OCI-M1 (cell line): ENCODE measurements at regions not wholly inside any gene's neighbourhood (a gene's known extent, or its start where the extent isn't known, plus 50 kb on each side); places are given as distances from the start of the nearest gene placed in this dataset.
"Not testable (repeated sequence)": the region's sequence is repeated elsewhere in the genome, so short reads cannot be mapped to it uniquely, and the experiment has no call there.

Experiments used
- DNase-seq: peaks from one replicate; lab custom pipeline; 2025; lab: John Stamatoyannopoulos, UW

DNA sequence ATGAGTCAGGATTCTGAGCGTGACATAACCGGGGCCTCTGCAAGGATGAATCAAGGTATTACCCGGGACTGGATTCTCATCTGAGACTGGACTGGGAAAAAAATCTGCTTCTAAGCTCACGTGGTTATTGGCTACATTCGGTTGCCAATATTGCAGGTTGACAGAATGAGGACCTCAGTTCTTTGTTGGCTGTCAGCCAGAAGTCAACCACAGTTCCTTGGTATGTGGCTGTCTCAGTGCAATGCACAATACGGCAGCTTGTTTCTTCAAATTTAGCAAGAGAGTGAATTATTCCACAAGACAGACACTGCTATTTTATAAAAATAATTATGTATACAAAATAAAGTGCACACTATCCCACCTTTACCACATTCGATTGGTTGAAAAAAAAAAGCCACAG lies 424.2 kb downstream of the KLHL4 start:
- DNase-seq = peak; percentile 74

DNA sequence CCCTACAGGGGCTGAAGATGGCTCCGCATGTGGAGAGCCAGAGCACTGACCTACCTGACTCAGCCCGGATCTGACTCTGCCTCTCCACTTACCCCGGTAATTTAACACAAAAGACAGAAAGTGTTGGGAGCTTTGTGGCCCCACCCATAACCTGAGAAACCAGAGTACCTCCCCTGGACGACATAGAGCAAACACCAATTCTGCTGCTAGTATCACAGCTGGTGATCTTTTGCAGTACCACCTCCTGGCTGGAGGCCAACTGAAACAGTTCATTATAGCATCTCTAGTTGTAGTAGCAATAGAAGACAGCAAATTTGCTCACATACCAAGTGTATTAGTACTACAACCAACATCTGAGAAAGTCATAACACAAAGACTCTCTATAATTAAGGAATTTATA lies 443.9 kb downstream of the KLHL4 start:
- no peak for DNase-seq

DNA sequence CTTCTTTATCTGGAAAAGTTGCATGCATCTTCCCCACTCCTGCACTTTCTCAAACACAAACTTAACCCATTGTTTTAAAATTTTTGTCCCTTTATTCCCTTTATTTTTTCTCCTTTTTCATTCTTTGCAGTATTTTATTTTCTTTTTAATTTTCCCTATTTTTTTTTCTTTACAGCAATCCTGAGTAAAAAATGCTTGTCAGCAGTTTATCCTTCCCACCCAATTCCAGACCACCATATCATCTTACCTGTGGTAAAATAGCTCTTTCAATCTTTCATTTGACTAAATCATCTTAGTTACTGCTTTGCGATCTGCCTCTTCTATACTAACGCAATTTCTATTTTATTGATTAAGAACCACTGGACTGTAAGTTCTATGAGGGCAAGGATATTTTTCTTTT lies 450.5 kb downstream of the KLHL4 start:
- DNase-seq = no peak

DNA sequence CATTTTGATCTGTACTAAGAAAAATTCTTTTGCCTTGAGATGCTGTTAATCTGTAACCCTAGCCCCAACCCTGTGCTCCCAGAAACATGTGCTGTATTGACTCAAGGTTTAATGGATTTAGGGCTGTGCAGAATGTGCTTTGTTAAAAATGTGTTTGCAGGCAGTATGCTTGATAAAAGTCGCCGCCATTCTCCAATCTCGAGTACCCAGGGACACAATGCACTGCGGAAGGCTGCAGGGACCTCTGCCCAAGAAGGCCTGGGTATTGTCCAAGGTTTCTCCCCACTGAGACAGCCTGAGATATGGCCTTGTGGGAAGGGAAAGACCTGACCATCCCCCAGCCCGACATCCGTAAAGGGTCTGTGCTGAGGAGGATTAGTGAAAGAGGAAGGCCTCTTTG lies 454.5 kb downstream of the KLHL4 start:
- DNase-seq = peak; percentile 55

DNA sequence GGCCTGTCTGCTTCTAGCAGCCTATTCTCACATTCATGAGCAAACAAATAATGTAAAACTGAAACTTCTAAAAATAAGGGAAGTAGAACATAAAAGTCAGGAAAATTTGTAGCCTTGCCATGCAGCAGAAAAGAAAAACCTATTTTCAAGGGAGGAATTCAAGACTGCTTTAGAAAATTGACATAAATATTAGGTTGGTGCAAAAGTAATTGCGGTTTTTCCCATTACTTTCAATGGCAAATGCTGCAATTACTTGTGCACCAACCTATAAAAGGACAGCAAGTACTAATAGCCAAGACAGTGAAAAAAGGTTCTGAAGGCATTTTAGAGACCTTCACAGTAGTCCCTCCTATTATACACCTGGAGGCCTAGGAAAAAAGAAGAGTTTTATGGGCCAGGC lies 457.8 kb downstream of the KLHL4 start:
- DNase-seq = peak; percentile 6

DNA sequence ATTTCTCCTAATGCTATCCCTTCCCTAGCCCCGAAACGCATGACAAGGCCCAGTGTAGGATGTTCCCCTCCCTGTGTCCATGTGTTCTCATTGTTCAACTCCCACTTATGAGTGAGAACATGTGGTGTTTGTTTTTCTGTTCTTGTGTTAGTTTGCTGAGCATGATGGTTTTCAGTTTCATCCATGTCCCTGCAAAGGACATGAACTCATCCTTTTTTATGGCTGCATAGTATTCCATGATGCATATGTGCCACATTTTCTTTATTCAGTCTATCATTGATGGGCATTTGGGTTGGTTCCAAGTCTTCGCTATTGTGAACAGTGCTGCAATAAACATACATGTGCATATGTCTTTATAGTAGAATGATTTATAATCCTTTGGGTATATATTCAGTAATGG lies 490.3 kb downstream of the KLHL4 start:
- DNase-seq = not testable (repeated sequence)

DNA sequence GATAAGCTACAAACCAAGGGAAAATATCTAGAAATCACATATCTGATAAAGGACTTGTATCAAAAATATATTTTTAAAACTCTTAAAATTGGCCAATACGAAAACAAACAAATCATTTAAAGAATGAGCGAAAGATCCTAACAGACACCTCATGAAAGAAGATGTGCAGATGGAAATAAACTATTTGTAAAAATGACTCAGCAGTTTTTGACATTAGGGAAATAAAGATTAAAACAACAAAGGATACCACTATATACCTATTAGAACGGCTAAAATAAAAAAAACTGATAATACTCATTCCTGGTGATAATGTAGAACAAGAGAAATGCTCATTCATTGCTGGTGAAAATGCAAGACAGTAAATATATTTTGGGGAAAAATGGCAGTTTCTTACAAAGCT lies 506.4 kb downstream of the KLHL4 start:
- no peak for DNase-seq

DNA sequence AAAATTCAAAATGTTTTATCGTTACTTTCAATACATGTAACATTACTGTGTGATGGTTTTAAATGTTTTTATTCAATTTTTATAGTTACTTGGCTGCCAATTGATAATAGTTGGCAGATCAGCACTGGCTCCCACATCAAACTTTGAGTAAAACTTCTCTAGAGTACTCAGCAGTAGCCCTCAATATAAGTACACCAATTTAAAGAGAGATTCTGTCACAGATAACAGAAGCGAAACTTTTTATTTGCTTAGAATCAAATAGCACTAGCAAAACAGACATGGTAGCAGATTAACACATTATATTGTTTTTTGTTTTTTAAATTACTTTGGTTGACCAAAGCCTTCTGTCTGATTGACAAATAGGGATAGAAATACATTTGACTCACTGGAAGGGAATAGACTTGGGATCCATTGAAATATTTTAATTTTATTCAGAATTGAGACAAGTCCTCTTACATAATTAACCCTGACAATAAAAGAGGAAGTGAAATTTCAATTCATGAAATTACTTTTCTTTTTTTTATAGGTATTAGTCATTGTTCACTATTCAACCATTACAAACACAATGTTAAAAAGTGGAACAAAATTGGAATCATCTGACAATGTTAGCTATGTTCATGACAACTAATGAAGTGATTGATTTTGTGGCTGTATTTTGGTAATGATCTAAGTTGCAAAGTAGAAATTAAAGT lies 554.9 kb downstream of the KLHL4 start:
- no peak for DNase-seq

DNA sequence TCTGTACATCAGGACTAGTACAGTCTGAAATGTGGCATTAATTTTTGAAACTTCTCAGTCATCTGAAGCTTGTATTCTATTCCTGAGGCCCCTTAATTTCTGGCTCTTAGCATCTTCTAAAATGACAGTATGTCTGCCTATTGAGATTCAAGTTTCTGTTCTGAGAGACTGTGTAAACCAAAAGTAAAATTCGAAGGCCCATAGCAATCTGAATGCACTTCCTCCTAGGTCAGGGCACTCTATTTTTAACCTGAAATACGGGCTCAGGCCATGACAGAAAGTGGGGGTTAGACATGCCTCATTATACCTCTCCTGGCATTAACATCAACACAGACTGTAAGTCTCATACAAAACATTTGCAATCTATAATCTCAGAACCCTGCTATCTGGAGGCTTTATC lies 584.4 kb downstream of the KLHL4 start:
- peak; percentile 23 for DNase-seq

DNA sequence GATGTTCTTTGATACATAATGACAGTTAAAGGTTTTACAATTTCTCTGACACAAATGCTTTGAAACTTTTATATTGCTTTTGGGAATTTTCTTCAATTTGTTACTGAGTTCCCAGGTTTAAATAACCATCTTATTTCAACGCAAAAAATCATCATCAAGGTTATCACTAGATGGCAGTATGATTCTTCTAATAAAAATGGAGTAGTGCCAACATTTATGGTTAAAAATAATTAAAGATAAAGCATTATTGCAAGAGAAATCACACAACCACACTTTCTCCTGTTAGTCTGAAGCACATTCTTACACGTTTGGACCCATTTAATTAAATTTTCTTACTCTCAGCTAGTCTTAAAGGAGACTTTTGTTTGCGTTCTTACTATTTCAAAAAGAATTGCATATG lies 611.3 kb upstream of the CPXCR1 start:
- DNase-seq = peak; percentile 48

DNA sequence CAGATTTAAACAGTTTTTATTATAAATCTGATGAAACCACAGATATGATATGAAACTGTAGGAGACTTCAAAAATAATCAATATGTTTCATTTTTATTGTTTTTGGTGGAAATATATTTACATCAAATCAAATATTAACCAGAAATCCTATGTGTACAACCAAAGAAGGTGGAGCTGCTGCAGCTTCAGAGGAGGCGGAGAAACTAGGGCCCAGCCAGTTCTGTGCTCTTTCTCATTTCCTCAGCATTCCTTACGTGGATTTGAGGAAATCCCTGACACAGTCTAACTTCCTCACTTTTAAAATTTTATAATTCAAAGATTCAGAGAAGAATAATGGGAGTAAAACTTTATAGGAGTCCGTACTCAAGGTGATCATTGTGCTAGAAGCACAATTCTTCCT lies 610.7 kb upstream of the CPXCR1 start:
- DNase-seq = no peak

DNA sequence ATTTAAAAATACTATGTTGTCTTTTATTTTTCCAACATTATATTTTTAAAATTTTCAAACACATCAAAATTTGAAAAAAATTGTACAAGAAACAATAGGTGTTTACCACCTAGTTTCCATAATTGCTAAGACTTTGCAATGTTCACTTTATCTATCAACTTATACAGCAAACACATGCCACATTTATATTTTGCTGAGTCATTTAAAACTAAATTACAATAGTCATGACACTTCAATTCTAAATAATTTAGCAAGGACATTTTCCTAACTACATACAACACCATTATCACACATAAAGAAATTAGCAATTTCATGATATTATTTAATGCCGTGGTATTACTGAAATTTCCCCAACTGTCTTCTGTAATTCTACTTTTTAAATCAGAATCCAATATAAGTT lies 600.4 kb upstream of the CPXCR1 start:
- DNase-seq = peak; percentile 3

DNA sequence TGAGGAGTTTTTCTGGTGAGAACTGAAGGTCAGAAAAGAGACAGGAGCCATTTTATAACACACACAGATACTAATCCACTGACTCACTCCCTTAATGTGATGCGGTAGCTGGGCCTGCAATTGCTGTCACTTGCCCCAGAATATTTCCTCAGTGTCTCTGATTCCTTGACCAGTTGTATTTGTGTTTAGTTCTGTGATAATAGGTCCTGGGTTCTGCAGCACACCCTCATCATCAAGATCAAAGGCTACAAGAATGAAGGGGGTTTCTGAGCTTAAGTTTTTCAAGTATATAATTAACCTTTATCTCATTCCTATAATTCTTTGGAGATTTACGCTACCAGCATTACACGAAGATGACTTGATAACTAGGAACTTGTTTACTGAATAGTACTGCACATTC lies 576.5 kb upstream of the CPXCR1 start:
- DNase-seq = no peak

DNA sequence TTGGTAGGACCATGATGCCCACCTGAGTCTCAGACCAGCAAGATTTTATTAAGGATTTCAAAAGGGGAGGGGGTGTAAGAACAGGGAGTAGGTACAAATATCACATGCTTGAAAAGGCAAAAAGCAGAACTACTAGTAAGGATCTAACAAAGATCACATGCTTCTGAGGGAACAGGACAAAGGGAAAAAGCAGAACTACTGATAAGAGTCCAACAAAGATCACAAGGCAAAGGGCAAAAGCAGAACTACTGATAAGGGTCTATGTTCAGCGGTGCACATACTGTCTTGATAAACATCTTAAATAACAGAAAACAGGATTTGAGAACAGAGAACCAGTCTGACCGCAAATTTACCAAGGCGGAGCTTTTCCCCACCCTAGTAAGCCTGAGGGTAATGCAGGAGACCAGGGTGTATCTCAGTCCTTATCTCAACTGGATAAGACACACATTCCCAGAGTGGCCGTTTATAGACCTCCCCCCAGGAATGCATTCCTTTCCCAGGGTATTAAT lies 573.0 kb upstream of the CPXCR1 start:
- peak; percentile 73 for DNase-seq

DNA sequence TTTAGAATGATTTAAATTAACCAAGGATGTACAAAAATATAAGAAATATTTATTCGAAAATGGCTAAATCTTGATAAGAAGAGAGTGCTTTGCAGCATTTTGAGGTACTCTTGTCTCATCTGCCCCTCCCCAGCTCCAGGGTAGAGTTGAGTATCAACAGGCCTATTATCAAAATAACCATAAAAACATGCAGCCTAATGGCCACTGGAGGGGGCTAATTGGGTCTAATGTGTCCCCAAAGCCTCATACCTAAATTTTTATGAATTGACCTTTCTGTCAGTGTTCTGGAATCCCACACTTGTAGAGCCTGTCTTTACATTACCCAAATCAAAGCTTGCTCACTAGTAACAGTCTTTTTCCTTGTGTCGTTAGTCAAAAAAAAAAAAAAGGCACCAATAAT lies 544.9 kb upstream of the CPXCR1 start:
- DNase-seq = no peak

DNA sequence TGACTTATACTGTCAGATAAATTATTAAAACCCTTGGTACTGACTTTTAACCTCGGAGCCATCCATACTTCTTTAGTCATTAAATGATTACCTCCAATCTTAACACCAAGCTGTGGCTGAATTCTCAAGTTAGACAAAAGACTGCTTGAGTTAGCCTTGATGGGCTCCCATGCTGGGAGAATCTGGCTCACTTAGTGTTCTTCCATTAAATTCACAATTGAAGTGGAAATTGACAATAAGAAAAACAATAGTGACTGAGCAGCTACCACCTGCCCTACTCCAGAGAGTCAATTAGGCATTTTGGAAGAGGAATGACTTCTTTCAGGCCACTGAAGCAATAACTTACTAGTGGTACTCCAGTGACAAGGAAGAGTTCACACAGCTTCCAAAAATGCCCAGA lies 503.0 kb upstream of the CPXCR1 start:
- no peak for DNase-seq

DNA sequence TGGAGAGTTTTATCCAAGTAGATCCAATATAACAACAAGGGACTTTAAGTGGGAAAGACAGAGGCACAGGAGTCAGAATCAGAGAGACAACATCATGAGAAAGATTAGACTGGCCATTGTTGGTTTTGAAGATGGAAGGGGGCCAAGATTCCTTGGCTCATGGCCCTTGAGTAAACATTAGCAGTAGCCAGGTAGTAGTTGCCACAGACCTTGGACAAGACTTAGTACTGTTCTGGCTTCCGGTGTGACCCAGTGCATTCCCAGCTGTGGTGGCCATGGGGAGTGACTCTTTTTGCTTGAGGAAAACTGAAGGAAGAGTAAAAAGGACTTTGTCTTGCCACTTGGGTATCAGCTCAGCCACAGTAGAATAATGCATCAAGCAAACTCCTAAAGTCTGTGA lies 462.2 kb upstream of the CPXCR1 start:
- no peak for DNase-seq

DNA sequence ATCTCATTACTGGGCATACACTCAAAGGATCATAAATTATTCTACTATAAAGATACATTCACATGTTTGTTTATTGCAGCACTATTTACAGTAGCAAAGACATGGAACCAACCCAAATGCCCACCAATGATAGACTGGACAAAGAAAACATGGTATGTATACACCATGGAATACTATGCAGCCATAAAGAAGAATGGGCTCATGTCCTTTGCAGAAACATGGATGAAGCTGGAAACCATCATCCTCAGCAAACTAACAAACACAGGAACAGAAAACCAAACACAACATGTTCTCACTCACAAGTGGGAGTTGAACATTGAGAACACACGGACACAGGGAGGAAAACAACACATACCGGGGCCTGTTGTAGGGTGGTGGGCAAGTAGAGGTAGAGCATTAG lies 433.1 kb upstream of the CPXCR1 start:
- not testable (repeated sequence) for DNase-seq

DNA sequence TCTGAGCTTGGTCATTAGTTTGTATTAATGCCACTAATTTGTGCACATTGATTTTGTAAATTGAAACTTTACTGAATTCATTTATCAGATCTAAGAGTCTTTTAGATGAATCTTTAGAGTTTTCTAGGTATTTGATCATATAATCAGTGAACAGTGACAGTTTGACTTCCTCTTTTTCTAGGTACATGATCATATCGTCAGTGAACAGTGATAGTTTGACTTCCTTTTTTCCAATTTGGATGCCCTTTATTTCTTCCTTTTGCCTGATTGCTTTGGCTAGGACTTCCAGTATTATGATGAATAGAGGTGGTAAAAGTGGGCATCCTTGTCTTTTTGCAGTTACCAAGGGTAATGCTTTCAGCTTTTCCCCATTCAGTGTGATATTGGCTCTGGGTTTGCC lies 421.4 kb upstream of the CPXCR1 start:
- peak; percentile 54 for DNase-seq

DNA sequence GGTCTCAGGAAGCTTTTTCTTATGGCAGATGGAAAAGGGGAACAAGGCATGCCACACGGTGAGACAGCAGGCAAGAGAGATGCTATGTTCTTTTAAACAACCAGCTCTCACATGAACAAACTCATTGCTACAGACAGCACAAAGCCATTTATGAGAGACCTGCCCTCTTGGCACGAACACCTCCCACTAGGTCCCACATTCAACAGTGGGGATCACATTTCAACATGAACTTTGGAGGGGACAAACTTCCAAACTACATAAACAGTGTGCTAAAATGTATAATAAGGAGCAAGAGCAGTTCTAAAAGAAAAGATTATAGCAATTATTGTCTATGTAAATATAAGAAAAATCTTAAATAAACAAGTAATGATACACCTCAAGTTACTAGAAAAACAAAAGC lies 391.8 kb upstream of the CPXCR1 start:
- no peak for DNase-seq

DNA sequence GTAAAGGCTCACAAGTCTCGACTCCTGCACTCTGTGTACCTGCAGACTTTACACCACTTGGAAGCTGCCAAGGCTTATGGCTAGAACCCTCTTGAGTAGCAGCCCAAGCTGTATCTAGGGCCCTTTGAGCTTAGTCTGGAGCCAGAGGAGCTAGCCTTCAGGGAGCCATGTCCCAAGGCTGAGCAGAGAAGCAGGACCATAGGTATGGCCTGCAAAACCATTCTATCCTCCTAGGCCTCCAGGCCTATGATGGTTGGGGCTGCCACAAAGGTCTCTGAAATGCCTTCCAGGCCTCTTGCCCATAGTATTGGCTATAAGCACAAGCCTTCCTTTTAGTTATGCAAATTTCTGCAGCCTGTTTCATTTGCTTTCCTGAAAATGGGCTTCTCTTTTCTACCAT lies 380.7 kb upstream of the CPXCR1 start:
- no peak for DNase-seq

DNA sequence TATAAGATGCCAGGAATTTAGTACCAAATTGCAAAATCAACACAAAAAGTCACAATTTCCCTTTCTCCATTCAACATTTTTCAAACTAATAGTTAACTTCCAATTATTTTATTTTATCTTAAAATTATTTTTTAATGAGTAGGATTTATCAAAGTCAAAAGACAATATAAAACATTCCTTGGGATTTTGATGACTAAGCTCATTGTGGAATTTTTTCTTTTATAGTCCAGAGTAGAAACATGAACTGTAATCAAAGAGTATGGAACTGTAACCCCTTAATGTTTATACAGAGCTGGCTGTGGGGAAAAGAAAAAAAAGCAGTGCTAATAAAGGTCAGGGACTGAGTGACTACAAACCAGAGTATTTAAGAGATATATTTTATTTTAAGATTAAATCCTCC lies 368.6 kb upstream of the CPXCR1 start:
- no peak for DNase-seq

DNA sequence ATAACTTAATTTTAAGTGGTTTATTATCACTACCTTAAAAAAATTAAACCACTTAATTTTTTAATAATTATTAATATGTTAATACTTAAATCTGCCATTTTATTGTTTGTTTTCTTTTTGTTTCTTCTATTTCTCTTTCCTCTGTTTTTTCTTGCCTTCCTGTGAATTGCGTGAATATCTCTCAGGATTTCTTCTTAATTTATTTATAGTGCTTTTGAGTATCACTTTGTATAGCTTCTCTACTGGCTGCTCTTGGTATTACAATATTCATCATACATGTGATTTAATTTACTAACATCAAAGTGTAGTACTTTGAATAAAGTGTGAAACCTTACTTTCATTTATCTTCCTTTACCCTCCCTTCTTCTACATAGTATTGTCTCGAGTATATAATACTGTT lies 349.5 kb upstream of the CPXCR1 start:
- DNase-seq = peak; percentile 18

DNA sequence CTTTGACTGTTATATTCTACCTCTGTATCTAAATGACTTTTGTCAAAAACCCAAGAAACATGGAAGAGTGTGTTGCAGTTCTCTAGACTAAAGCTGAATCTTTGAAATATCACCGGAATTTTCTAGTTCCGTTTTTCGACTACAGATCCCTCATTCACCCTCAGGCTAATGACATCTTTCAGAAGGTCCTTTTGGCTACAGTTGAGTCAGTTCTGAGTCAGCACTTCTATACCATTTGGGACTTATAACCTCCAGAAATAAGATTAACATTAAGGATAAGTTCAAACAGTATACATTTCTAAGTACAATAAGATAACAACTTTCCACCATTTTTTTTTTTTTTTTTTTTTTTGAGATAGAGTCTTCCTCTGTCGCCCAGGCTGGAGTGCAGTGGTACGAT lies 331.0 kb upstream of the CPXCR1 start:
- peak; percentile 52 for DNase-seq
